Gastrocnemius medialis (tissue), 4 donors: ENCODE measurements at regions not wholly inside any gene's neighbourhood (a gene's known extent, or its start where the extent isn't known, plus 50 kb on each side); places are given as distances from the start of the nearest gene placed in this dataset.

ENCODE experiments used
- ATAC-seq, 2 donors: fragments of 150-250 bp; one replicate each; pipeline ENCODE4 v1.9.1; 2016
- DNase-seq, 2 donors: peaks; one replicate each; pipeline ENCODE4 v3.0.0-alpha.2; 2019
- H3K27ac ChIP-seq, 4 donors: fragments of 200-600 bp; sonication (generic); 1 replicate in 1 of 4; 2 replicates in 3 of 4; pipeline ENCODE4 v1.5.1; 2016 to 2018; ENCODE audit warnings: mild to moderate bottlenecking in 2 of 4, moderate library complexity in 1 of 4
- H3K27me3 ChIP-seq, 3 donors: fragments of 200-600 bp; sonication (generic) in 2 of 3; 1 replicate in 1 of 3; 2 replicates in 2 of 3; pipeline versions ENCODE4 v1.5.1 to v1.6.0; 2016 to 2019; ENCODE audit warnings: mild to moderate bottlenecking in 1 of 3, moderate library complexity in 1 of 3
- H3K36me3 ChIP-seq, 2 donors: fragments of 200-600 bp; sonication (generic) in 1 of 2; one replicate each; pipeline ENCODE4 v1.5.1; 2017 to 2018
- H3K4me1 ChIP-seq, 2 donors: fragments of 200-600 bp; sonication (generic) in 1 of 2; one replicate each; pipeline ENCODE4 v1.5.1; 2016 to 2017; ENCODE audit warnings: mild to moderate bottlenecking in 2 of 2
- H3K4me3 ChIP-seq, 4 donors: fragments of 200-600 bp; sonication (generic) in 3 of 4; 1 replicate in 1 of 4; 2 replicates in 3 of 4; pipeline ENCODE4 v1.5.1; 2016 to 2019; ENCODE audit warnings: mild to moderate bottlenecking in 2 of 4
- H3K9me3 ChIP-seq, 3 donors: fragments of 200-600 bp; sonication (generic) in 2 of 3; 1 replicate in 1 of 3; 2 replicates in 2 of 3; pipeline ENCODE4 v1.5.1; 2016 to 2019
- POLR2A ChIP-seq, 2 donors: fragments of 450-650 bp; IDR thresholded peaks; one replicate each; pipeline ENCODE4 v1.6.1; 2017; ENCODE audit warnings: antibody characterized with exemption in 2 of 2, mild to moderate bottlenecking in 2 of 2, moderate library complexity in 2 of 2
- in situ Hi-C, 4 donors: fragments of 200-750 bp; cut with MboI; loops; one replicate each; pipeline versions ENCODE4 v1.15.0 to v1.8.0; 2017; ENCODE audit warnings: low sequenced_read_pairs in 4 of 4
- intact Hi-C: fragments of 100-400 bp; cut with DNase I; formaldehyde crosslinking; loops from one replicate; pipeline ENCODE4 v1.15.1; 2023; ENCODE audit warnings: low total_unique reads
- TF ChIP-seq, protein P1 (sequence below), 5 experiments: fragments of 450-650 bp in 3 of 5; fragments of 200-600 bp in 2 of 5; sonication (generic) in 2 of 5; IDR thresholded peaks in 4 of 5; conservative IDR thresholded peaks in 1 of 5; 1 replicate in 4 of 5; 2 replicates in 1 of 5; pipeline ENCODE4 v1.5.1; 2016 to 2019; ENCODE audit warnings: antibody characterized with exemption in 5 of 5, mild to moderate bottlenecking in 3 of 5, moderate library complexity in 3 of 5

GRCh38 chr6:65955034-65955433 is 248.0 kb upstream of the EYS start:
- intact Hi-C loops = no loop called here

DNA sequence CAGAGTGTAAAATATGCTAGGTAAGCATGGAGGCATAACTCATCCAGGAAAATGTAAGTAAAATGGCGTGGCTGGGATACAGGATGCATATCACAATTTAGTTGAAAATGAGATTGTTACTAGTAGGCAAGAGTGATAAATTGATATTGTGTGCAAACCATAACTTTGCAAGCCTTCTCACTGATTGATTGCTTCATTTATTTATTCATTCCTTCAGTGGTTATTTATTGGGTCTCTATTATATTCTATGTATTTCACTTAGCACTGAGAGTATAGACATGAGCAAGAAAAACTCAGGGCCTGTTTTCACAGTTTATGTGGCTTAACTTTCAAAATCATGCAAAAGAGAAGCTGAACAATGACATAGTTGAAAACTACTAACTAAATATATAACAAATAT is 241.0 kb upstream of the EYS start:
- H3K36me3 ChIP-seq = no peaks in the 10 kb centered on the region
- intact Hi-C loops (no loop called here), in situ Hi-C loops (no loop called here)
- no peak for DNase-seq
- H3K4me1 ChIP-seq = no peaks in the 10 kb centered on the region
- no peak overlapping the region for H3K4me3 ChIP-seq
- H3K9me3 ChIP-seq = no peaks in the 10 kb centered on the region
- ATAC-seq = no peak
- no peaks in the 10 kb centered on the region for H3K27me3 ChIP-seq
- TF ChIP-seq, protein P1, sequence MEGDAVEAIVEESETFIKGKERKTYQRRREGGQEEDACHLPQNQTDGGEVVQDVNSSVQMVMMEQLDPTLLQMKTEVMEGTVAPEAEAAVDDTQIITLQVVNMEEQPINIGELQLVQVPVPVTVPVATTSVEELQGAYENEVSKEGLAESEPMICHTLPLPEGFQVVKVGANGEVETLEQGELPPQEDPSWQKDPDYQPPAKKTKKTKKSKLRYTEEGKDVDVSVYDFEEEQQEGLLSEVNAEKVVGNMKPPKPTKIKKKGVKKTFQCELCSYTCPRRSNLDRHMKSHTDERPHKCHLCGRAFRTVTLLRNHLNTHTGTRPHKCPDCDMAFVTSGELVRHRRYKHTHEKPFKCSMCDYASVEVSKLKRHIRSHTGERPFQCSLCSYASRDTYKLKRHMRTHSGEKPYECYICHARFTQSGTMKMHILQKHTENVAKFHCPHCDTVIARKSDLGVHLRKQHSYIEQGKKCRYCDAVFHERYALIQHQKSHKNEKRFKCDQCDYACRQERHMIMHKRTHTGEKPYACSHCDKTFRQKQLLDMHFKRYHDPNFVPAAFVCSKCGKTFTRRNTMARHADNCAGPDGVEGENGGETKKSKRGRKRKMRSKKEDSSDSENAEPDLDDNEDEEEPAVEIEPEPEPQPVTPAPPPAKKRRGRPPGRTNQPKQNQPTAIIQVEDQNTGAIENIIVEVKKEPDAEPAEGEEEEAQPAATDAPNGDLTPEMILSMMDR (IDR thresholded peaks at IDR 0.05 in 4 of 5, conservative IDR thresholded peaks at IDR 0.05 in 1 of 5) = no peak
- no peak for TF ChIP-seq POLR2A (IDR thresholded peaks at IDR 0.05)
- H3K27ac ChIP-seq = no peak overlapping the region

More at GRCh38 chr6:65955034-65955433, 248.0 kb upstream of the EYS start:
- no peak overlapping the region for H3K27ac ChIP-seq
- no peak for ATAC-seq
- no peak overlapping the region for H3K4me3 ChIP-seq
- no peak for DNase-seq
- TF ChIP-seq, protein P1 (IDR thresholded peaks at IDR 0.05 in 4 of 5, conservative IDR thresholded peaks at IDR 0.05 in 1 of 5) = no peak
- no peak for TF ChIP-seq POLR2A (IDR thresholded peaks at IDR 0.05)
- no peaks in the 10 kb centered on the region for H3K4me1 ChIP-seq
- H3K36me3 ChIP-seq = no peaks in the 10 kb centered on the region
- no peaks in the 10 kb centered on the region for H3K27me3 ChIP-seq
- no peaks in the 10 kb centered on the region for H3K9me3 ChIP-seq
- in situ Hi-C loops = no loop called here

DNA sequence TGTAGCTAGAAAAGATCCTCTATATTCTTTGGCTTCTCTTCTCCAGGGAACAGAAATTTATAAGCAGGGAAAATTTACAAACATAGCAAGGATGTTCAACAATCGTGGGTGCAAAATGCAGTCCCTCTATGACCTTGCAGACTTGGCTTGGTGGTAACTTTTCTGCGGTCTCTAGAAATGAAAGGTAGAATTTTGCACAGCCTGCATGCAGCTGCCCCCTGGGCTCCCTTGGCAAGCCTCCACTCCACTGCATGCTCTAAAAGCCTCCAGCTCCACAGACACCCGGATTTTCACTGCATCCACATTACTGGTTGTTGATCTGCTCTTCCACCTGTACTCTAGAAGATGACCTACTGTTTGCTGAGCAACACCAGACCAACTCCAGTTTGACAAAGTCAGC is 236.5 kb upstream of the EYS start:
- in situ Hi-C loops (no loop called here), intact Hi-C loops (no loop called here)
- no peak overlapping the region for H3K4me3 ChIP-seq
- no peak for TF ChIP-seq POLR2A (IDR thresholded peaks at IDR 0.05)
- TF ChIP-seq, protein P1 (IDR thresholded peaks at IDR 0.05 in 4 of 5, conservative IDR thresholded peaks at IDR 0.05 in 1 of 5) = no peak
- H3K36me3 ChIP-seq = no peaks in the 10 kb centered on the region
- no peaks in the 10 kb centered on the region for H3K27me3 ChIP-seq
- no peak overlapping the region for H3K27ac ChIP-seq
- no peak for ATAC-seq
- no peak for DNase-seq
- no peaks in the 10 kb centered on the region for H3K4me1 ChIP-seq
- H3K9me3 ChIP-seq = no peaks in the 10 kb centered on the region

DNA sequence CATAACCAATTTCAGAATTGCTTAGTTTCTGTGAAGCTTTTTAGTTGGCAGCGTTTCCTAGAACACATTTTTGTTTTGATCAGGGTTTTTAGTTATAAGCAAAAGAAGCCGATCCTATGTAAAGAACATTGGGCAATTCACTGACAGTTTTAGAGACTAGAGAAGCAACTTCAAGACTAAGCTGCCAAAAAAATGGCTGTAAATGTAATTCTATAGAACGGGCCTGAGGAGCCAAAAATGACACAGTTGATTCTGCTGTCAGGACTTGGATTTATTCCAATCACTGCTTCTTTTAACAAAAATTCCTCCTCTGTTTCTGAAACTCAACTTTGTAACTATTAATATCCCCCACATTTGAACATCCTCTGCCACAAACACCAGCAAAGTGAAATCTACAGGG is 236.0 kb upstream of the EYS start:
- in situ Hi-C loops (no loop called here), intact Hi-C loops (no loop called here)
- ATAC-seq (no peak), DNase-seq (no peak)
- Histone ChIP-seq H3K27ac (no peak overlapping the region), H3K36me3 (no peaks in the 10 kb centered on the region), H3K9me3 (no peaks in the 10 kb centered on the region), H3K27me3 (no peaks in the 10 kb centered on the region), H3K4me3 (no peak overlapping the region), H3K4me1 (no peaks in the 10 kb centered on the region)
- TF ChIP-seq POLR2A (IDR thresholded peaks at IDR 0.05) = no peak
- TF ChIP-seq, protein P1 (IDR thresholded peaks at IDR 0.05 in 4 of 5, conservative IDR thresholded peaks at IDR 0.05 in 1 of 5) = no peak

- Histone ChIP-seq H3K27me3 (no peaks in the 10 kb centered on the region), H3K36me3 (no peaks in the 10 kb centered on the region), H3K4me1 (no peaks in the 10 kb centered on the region), H3K9me3 (no peaks in the 10 kb centered on the region), H3K27ac (no peak overlapping the region), H3K4me3 (no peak overlapping the region)
- TF ChIP-seq, protein P1 (IDR thresholded peaks at IDR 0.05 in 4 of 5, conservative IDR thresholded peaks at IDR 0.05 in 1 of 5) = no peak
- TF ChIP-seq POLR2A (IDR thresholded peaks at IDR 0.05) = no peak
- intact Hi-C loops (no loop called here), in situ Hi-C loops (no loop called here)
- no peak for ATAC-seq
- no peak for DNase-seq
Measured at GRCh38 chr6:65938000-65938399, 231.0 kb upstream of the EYS start.
